HL-60 (cell line): ENCODE measurements at regions not wholly inside any gene's neighbourhood (a gene's known extent, or its start where the extent isn't known, plus 50 kb on each side); places are given as distances from the start of the nearest gene placed in this dataset.

Experiments
- CTCF ChIP-seq: IDR thresholded peaks from one replicate; pipeline ENCODE4 v1.5.1; 2011; ENCODE audit warnings: low read length, control low read depth, inconsistent platforms; ENCODE audit not compliant: insufficient read depth
- GABPA ChIP-seq: IDR thresholded peaks from 2 replicates; pipeline ENCODE4 v1.6.1; 2012; ENCODE audit warnings: low read depth
- POLR2AphosphoS5 ChIP-seq: IDR thresholded peaks from 2 replicates; pipeline ENCODE4 v1.6.1; 2012; ENCODE audit warnings: low read depth
- REST ChIP-seq: IDR thresholded peaks from 2 replicates; pipeline ENCODE4 v1.6.1; 2012; ENCODE audit warnings: low read depth; ENCODE audit not compliant: insufficient replicate concordance

GRCh38 chr15:39272901-39273300, 308.0 kb upstream of the THBS1 start:
- TF ChIP-seq CTCF (no peak), POLR2AphosphoS5 (no peak), REST (no peak), GABPA (no peak)
